Testis (tissue), 2 donors: ENCODE measurements at regions not wholly inside any gene's neighbourhood (a gene's known extent, or its start where the extent isn't known, plus 50 kb on each side); places are given as distances from the start of the nearest gene placed in this dataset.

ENCODE experiments used
- POLR2A ChIP-seq: fragments of 450-650 bp; IDR thresholded peaks from one replicate; pipeline ENCODE4 v1.6.1; 2017; ENCODE audit warnings: antibody characterized with exemption, mild to moderate bottlenecking, moderate library complexity
- TF ChIP-seq, protein P1 (sequence below), 3 experiments: fragments of 450-650 bp in 2 of 3; fragments of 200-600 bp in 1 of 3; sonication (generic) in 1 of 3; IDR thresholded peaks; one replicate each; pipeline ENCODE4 v1.5.1; 2016 to 2019; ENCODE audit warnings: antibody characterized with exemption in 3 of 3, mild to moderate bottlenecking in 2 of 3, moderate library complexity in 1 of 3

DNA sequence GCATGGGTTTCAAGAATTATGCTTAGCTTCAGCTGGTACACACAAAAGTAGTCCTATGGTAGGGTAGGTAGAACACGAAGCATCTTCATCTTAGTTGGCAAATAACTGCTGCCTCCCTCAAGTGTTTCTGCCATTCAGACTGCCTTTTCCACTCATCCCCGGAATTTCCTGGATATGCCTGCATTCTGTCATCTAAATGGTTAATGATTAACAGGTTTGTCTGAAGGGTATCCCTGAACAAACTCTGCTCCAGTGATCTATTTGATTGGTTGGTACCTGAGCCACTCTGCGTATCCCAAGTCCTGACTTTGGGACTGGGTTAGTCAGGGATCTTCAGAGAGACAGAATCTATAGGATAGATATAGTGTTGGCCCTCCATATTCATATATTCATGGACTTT lies 272.3 kb upstream of the RAG2 start:
- TF ChIP-seq POLR2A, result no peak
- TF ChIP-seq, protein P1, sequence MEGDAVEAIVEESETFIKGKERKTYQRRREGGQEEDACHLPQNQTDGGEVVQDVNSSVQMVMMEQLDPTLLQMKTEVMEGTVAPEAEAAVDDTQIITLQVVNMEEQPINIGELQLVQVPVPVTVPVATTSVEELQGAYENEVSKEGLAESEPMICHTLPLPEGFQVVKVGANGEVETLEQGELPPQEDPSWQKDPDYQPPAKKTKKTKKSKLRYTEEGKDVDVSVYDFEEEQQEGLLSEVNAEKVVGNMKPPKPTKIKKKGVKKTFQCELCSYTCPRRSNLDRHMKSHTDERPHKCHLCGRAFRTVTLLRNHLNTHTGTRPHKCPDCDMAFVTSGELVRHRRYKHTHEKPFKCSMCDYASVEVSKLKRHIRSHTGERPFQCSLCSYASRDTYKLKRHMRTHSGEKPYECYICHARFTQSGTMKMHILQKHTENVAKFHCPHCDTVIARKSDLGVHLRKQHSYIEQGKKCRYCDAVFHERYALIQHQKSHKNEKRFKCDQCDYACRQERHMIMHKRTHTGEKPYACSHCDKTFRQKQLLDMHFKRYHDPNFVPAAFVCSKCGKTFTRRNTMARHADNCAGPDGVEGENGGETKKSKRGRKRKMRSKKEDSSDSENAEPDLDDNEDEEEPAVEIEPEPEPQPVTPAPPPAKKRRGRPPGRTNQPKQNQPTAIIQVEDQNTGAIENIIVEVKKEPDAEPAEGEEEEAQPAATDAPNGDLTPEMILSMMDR (IDR thresholded peaks at IDR 0.05), result no peak
